ENCODE measurements at regions not wholly inside any gene's neighbourhood (a gene's known extent, or its start where the extent isn't known, plus 50 kb on each side); places are given as distances from the start of the nearest gene placed in this dataset.

- ATAC-seq, result no peak
- TF ChIP-seq ZFP3 (CRISPR knock-in tag; IDR thresholded peaks at IDR 0.05), result no peak
- TF ChIP-seq OSR1 (CRISPR knock-in tag; IDR thresholded peaks at IDR 0.05), result no peak
- TF ChIP-seq PPARA (CRISPR knock-in tag; IDR thresholded peaks at IDR 0.05; ENCODE audit: borderline replicate concordance), result no peak
- TF ChIP-seq CSDC2 (CRISPR knock-in tag; IDR thresholded peaks at IDR 0.05), result no peak
- TF ChIP-seq PATZ1 (CRISPR knock-in tag; IDR thresholded peaks at IDR 0.05; ENCODE audit: borderline replicate concordance), result no peak
- no peak for TF ChIP-seq GLIS3 (CRISPR knock-in tag; IDR thresholded peaks at IDR 0.05)
- no peak for TF ChIP-seq CREB5 (CRISPR knock-in tag; IDR thresholded peaks at IDR 0.05; ENCODE audit: low read depth)
- no peak for TF ChIP-seq POU6F1 (CRISPR knock-in tag; IDR thresholded peaks at IDR 0.05; ENCODE audit: borderline replicate concordance, low read depth)
- TF ChIP-seq ZC3H10 (CRISPR knock-in tag; IDR thresholded peaks at IDR 0.05), result no peak
- no peak for TF ChIP-seq ZFP30 (CRISPR knock-in tag; IDR thresholded peaks at IDR 0.05)
- no peak for TF ChIP-seq BACH2 (CRISPR knock-in tag; IDR thresholded peaks at IDR 0.05; ENCODE audit: borderline replicate concordance)
- no peak for TF ChIP-seq ZNF70 (CRISPR knock-in tag; IDR thresholded peaks at IDR 0.05)
These were observed 65.9 kb downstream of the CEBPB start for GRCh38 chr20:50256577-50256976.

GRCh38 chr20:50257860-50258259, 67.2 kb downstream of the CEBPB start:
- TF ChIP-seq ZNF70 (CRISPR knock-in tag; IDR thresholded peaks at IDR 0.05) (no peak), BACH2 (CRISPR knock-in tag; IDR thresholded peaks at IDR 0.05; ENCODE audit: borderline replicate concordance) (no peak), POU6F1 (CRISPR knock-in tag; IDR thresholded peaks at IDR 0.05; ENCODE audit: borderline replicate concordance, low read depth) (no peak), GLIS3 (CRISPR knock-in tag; IDR thresholded peaks at IDR 0.05) (no peak), ARNTL (CRISPR knock-in tag; IDR thresholded peaks at IDR 0.05; ENCODE audit: borderline replicate concordance, low read depth) (no peak), TOX (CRISPR knock-in tag; IDR thresholded peaks at IDR 0.05; ENCODE audit: borderline replicate concordance) (no peak), ZNF565 (CRISPR knock-in tag; conservative IDR thresholded peaks at IDR 0.05; ENCODE audit: low read depth) (no peak), ESRRG (CRISPR knock-in tag; IDR thresholded peaks at IDR 0.05) (no peak)
- ATAC-seq, result no peak

- no peak for TF ChIP-seq RARB (CRISPR knock-in tag; IDR thresholded peaks at IDR 0.05)
- TF ChIP-seq CSRNP3 (CRISPR knock-in tag; IDR thresholded peaks at IDR 0.05), result no peak
- TF ChIP-seq TSHZ2 (CRISPR knock-in tag; IDR thresholded peaks at IDR 0.05), result no peak
- ATAC-seq, result no peak
These were observed 68.3 kb downstream of the CEBPB start for GRCh38 chr20:50258790-50259483.

All from SK-N-SH treated with all-trans-retinoic acid at 6 μM for 48 hours (cell line).